ENCODE measurements at regions not wholly inside any gene's neighbourhood (a gene's known extent, or its start where the extent isn't known, plus 50 kb on each side); places are given as distances from the start of the nearest gene placed in this dataset.

GRCh38 chr2:2869553-2869952 lies 508.1 kb downstream of the EIPR1 start:
- no peak for TF ChIP-seq CTCF (IDR thresholded peaks at IDR 0.05; ENCODE audit: insufficient read depth, low read depth, low read length, missing control alignments)
- H3K4me3 ChIP-seq (ENCODE audit: low read depth, low read length), result no peak overlapping the region
- DNase-seq (ENCODE audit: low read depth), result no peak

- no peak for TF ChIP-seq CTCF (IDR thresholded peaks at IDR 0.05; ENCODE audit: insufficient read depth, low read depth, low read length, missing control alignments)
- no peak for DNase-seq (ENCODE audit: low read depth)
- no peak overlapping the region for H3K4me3 ChIP-seq (ENCODE audit: low read depth, low read length)
Observed at GRCh38 chr2:2868085-2868484, 509.5 kb downstream of the EIPR1 start.

DNA sequence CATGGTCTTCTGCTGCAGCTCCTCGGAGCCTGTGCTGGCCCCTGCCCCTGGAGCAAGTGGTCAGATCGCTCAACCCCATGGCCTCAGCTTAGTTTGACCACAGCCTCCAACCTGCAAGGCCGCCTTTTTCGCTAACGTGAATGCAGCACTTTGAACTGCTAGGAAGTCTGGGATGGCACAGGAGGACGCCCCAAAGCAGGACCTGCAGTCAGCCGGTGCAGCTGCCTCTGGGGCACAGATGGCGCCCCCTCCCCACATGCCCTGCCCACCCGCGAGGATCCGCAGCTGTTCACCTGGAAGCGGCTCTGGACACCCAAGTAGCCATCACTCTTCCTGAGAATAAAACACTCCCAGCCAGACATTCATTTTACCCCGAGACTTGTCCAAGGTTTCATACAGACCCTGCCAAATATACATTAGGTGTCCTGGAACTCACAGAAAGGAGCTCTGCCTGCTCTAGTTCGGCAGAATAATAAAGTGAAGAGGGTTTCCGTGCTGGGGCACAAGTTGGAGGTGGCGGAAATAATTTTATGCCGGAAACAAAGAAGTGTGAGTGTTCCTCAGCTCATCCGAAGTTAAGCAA lies 510.1 kb downstream of the EIPR1 start:
- DNase-seq (ENCODE audit: low read depth), result no peak
- TF ChIP-seq CTCF (IDR thresholded peaks at IDR 0.05; ENCODE audit: insufficient read depth, low read depth, low read length, missing control alignments), result no peak
- no peak overlapping the region for H3K4me3 ChIP-seq (ENCODE audit: low read depth, low read length)

DNA sequence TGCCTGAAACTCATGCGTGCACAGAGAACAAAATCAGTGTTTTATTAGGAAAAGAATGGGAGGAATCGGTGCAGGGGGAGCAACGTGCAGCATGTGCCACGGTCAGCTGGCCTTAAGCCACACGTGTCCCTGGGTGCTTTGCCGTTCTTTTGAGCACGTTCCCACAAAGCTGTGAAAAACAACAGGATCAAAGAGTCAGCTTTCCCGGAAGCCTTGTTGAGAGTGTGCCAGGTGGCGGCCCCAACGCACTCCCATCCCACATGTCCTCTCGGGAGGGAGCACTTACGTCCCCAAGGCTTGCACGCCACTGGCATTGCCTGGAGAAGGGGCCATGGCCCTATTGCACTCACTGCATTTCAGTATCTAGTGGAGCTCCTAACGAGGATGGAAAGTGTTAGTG lies 511.2 kb downstream of the EIPR1 start:
- no peak overlapping the region for H3K4me3 ChIP-seq (ENCODE audit: low read depth, low read length)
- TF ChIP-seq CTCF (IDR thresholded peaks at IDR 0.05; ENCODE audit: insufficient read depth, low read depth, low read length, missing control alignments), result no peak

DNA sequence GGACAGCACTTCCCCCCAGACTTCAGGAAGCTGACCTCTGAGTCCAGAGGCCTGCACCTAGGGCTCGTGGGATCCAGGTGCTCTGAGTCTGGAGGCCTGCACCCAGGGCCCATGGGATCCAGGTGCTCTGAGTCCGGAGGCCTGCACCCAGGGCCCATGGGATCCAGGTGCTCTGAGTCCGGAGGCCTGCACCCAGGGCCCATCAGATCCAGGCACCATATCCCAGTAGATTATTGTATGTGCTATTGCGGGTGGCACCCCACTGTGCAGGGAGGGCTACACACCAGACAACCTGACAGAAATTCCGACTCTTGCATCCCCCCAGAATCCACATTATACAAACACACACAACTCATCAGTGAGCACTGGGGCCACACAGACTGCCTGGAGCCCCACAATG lies 515.2 kb downstream of the EIPR1 start:
- H3K4me3 ChIP-seq (ENCODE audit: low read depth, low read length), result no peak overlapping the region
- DNase-seq (ENCODE audit: low read depth), result no peak
- TF ChIP-seq CTCF (IDR thresholded peaks at IDR 0.05; ENCODE audit: insufficient read depth, low read depth, low read length, missing control alignments), result no peak

More for the DNA sequence above, 511.2 kb downstream of the EIPR1 start:
- no peak for DNase-seq (ENCODE audit: low read depth)

GRCh38 chr2:2861666-2862240 lies 515.9 kb downstream of the EIPR1 start:
- H3K4me3 ChIP-seq (ENCODE audit: low read depth, low read length), result no peak overlapping the region
- TF ChIP-seq CTCF (IDR thresholded peaks at IDR 0.05; ENCODE audit: insufficient read depth, low read depth, low read length, missing control alignments), result no peak
- DNase-seq (ENCODE audit: low read depth), result no peak
